Gastrocnemius medialis (tissue), 4 donors: ENCODE measurements at regions not wholly inside any gene's neighbourhood (a gene's known extent, or its start where the extent isn't known, plus 50 kb on each side); places are given as distances from the start of the nearest gene placed in this dataset.

Source experiments
- ATAC-seq, 2 donors: fragments of 150-250 bp; one replicate each; pipeline ENCODE4 v1.9.1; 2016
- DNase-seq, 2 donors: peaks; one replicate each; pipeline ENCODE4 v3.0.0-alpha.2; 2019
- H3K27ac ChIP-seq, 4 donors: fragments of 200-600 bp; sonication (generic); 1 replicate in 1 of 4; 2 replicates in 3 of 4; pipeline ENCODE4 v1.5.1; 2016 to 2018; ENCODE audit warnings: mild to moderate bottlenecking in 2 of 4, moderate library complexity in 1 of 4
- H3K27me3 ChIP-seq, 3 donors: fragments of 200-600 bp; sonication (generic) in 2 of 3; 1 replicate in 1 of 3; 2 replicates in 2 of 3; pipeline versions ENCODE4 v1.5.1 to v1.6.0; 2016 to 2019; ENCODE audit warnings: mild to moderate bottlenecking in 1 of 3, moderate library complexity in 1 of 3
- H3K36me3 ChIP-seq, 2 donors: fragments of 200-600 bp; sonication (generic) in 1 of 2; one replicate each; pipeline ENCODE4 v1.5.1; 2017 to 2018
- H3K4me1 ChIP-seq, 2 donors: fragments of 200-600 bp; sonication (generic) in 1 of 2; one replicate each; pipeline ENCODE4 v1.5.1; 2016 to 2017; ENCODE audit warnings: mild to moderate bottlenecking in 2 of 2
- H3K4me3 ChIP-seq, 4 donors: fragments of 200-600 bp; sonication (generic) in 3 of 4; 1 replicate in 1 of 4; 2 replicates in 3 of 4; pipeline ENCODE4 v1.5.1; 2016 to 2019; ENCODE audit warnings: mild to moderate bottlenecking in 2 of 4
- H3K9me3 ChIP-seq, 3 donors: fragments of 200-600 bp; sonication (generic) in 2 of 3; 1 replicate in 1 of 3; 2 replicates in 2 of 3; pipeline ENCODE4 v1.5.1; 2016 to 2019
- POLR2A ChIP-seq, 2 donors: fragments of 450-650 bp; IDR thresholded peaks; one replicate each; pipeline ENCODE4 v1.6.1; 2017; ENCODE audit warnings: antibody characterized with exemption in 2 of 2, mild to moderate bottlenecking in 2 of 2, moderate library complexity in 2 of 2
- in situ Hi-C, 4 donors: fragments of 200-750 bp; cut with MboI; loops; one replicate each; pipeline versions ENCODE4 v1.15.0 to v1.8.0; 2017; ENCODE audit warnings: low sequenced_read_pairs in 4 of 4
- intact Hi-C: fragments of 100-400 bp; cut with DNase I; formaldehyde crosslinking; loops from one replicate; pipeline ENCODE4 v1.15.1; 2023; ENCODE audit warnings: low total_unique reads
- TF ChIP-seq, protein P1 (sequence below), 5 experiments: fragments of 450-650 bp in 3 of 5; fragments of 200-600 bp in 2 of 5; sonication (generic) in 2 of 5; IDR thresholded peaks in 4 of 5; conservative IDR thresholded peaks in 1 of 5; 1 replicate in 4 of 5; 2 replicates in 1 of 5; pipeline ENCODE4 v1.5.1; 2016 to 2019; ENCODE audit warnings: antibody characterized with exemption in 5 of 5, mild to moderate bottlenecking in 3 of 5, moderate library complexity in 3 of 5

GRCh38 chr6:54588176-54588575 lies 258.4 kb upstream of the FAM83B start:
- Histone ChIP-seq H3K9me3 (no peaks in the 10 kb centered on the region), H3K36me3 (no peaks in the 10 kb centered on the region), H3K4me1 (no peaks in the 10 kb centered on the region), H3K27ac (no peak overlapping the region), H3K4me3 (no peak overlapping the region), H3K27me3 (no peaks in the 10 kb centered on the region)
- ATAC-seq: no peak
- DNase-seq: no peak
- intact Hi-C loops (no loop called here), in situ Hi-C loops (no loop called here)
- TF ChIP-seq, protein P1, sequence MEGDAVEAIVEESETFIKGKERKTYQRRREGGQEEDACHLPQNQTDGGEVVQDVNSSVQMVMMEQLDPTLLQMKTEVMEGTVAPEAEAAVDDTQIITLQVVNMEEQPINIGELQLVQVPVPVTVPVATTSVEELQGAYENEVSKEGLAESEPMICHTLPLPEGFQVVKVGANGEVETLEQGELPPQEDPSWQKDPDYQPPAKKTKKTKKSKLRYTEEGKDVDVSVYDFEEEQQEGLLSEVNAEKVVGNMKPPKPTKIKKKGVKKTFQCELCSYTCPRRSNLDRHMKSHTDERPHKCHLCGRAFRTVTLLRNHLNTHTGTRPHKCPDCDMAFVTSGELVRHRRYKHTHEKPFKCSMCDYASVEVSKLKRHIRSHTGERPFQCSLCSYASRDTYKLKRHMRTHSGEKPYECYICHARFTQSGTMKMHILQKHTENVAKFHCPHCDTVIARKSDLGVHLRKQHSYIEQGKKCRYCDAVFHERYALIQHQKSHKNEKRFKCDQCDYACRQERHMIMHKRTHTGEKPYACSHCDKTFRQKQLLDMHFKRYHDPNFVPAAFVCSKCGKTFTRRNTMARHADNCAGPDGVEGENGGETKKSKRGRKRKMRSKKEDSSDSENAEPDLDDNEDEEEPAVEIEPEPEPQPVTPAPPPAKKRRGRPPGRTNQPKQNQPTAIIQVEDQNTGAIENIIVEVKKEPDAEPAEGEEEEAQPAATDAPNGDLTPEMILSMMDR (IDR thresholded peaks at IDR 0.05 in 4 of 5, conservative IDR thresholded peaks at IDR 0.05 in 1 of 5): no peak
- no peak for TF ChIP-seq POLR2A (IDR thresholded peaks at IDR 0.05)

DNA sequence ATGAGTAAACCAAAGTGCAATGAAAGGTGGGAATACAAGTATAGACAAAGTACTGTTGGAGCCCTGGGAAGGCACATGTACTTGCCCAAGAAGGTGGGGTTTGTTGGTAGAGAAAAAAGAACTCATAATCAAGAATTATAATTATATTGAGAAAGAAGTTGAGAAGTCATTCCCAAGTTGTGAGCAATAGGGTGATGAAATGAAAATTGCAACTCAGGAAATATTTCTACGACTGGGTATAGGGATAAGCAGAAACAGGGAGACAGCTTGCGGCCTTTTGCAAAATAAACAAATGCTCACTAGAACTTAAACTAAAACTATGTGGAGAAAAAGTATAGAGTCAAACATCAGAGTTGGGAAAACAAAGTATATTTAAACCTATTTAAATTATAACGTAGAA lies 250.7 kb upstream of the FAM83B start:
- intact Hi-C loops (no loop called here), in situ Hi-C loops (no loop called here)
- ATAC-seq: no peak
- Histone ChIP-seq H3K27ac (no peak overlapping the region), H3K27me3 (no peaks in the 10 kb centered on the region), H3K36me3 (no peaks in the 10 kb centered on the region), H3K9me3 (no peaks in the 10 kb centered on the region), H3K4me3 (no peak overlapping the region), H3K4me1 (no peaks in the 10 kb centered on the region)
- DNase-seq: no peak
- TF ChIP-seq, protein P1 (IDR thresholded peaks at IDR 0.05 in 4 of 5, conservative IDR thresholded peaks at IDR 0.05 in 1 of 5): no peak
- no peak for TF ChIP-seq POLR2A (IDR thresholded peaks at IDR 0.05)

DNA sequence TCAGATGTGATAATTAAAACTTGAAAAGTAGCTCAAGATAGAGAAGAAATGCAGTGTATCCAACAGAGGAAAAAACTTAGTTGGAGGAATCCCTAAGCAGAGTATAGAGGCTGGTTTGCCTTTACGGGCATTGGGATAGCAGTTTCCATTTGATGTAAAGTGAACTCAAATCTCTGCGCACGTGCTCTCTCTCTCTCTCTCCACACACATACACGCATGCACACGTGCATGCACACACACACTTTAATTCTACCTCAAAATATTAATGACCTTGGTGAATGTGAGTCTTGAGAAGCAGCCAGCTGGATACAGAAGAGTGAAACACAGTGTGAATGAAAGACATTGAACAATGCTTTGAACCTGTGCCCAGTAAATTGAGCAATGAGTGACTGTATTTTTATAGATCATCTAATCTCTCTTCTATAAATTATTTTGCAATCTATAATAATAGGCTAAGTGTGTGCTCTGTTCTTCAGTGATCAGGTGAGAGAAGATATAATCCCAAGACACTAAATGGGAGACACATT lies 247.7 kb upstream of the FAM83B start:
- DNase-seq (no peak), ATAC-seq (no peak)
- Histone ChIP-seq H3K4me1 (no peaks in the 10 kb centered on the region), H3K9me3 (no peaks in the 10 kb centered on the region), H3K27ac (no peak overlapping the region), H3K27me3 (no peaks in the 10 kb centered on the region), H3K4me3 (no peak overlapping the region), H3K36me3 (no peaks in the 10 kb centered on the region)
- intact Hi-C loops: no loop called here
- TF ChIP-seq, protein P1 (IDR thresholded peaks at IDR 0.05 in 4 of 5, conservative IDR thresholded peaks at IDR 0.05 in 1 of 5): no peak
- TF ChIP-seq POLR2A (IDR thresholded peaks at IDR 0.05): no peak
- in situ Hi-C loops: no loop called here

- Histone ChIP-seq H3K36me3 (no peaks in the 10 kb centered on the region), H3K27ac (no peak overlapping the region), H3K4me3 (no peak overlapping the region), H3K4me1 (no peaks in the 10 kb centered on the region), H3K27me3 (no peaks in the 10 kb centered on the region), H3K9me3 (no peaks in the 10 kb centered on the region)
- in situ Hi-C loops (no loop called here), intact Hi-C loops (no loop called here)
- ATAC-seq (no peak), DNase-seq (no peak)
- no peak for TF ChIP-seq POLR2A (IDR thresholded peaks at IDR 0.05)
- TF ChIP-seq, protein P1 (IDR thresholded peaks at IDR 0.05 in 4 of 5, conservative IDR thresholded peaks at IDR 0.05 in 1 of 5): no peak
These were observed 244.8 kb upstream of the FAM83B start for GRCh38 chr6:54601600-54602300.

DNA sequence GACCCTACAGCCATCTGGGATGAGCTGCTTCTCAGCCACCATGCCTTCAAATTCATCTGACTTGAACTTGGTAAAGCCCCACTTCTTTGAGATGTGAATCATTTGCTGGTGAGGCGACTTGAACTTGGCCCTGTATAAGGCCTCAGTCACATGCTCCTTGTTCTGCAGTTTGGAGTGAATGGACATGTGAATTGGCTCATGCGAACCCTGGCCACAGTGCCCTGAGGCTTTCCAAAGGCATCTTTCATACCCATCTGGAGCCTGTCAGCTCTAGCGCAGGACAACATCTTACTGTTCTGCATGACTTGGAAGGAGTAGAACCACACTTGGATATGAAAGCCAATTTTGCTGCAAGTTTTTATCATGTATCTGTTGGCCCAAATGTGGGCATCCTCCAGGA lies 244.0 kb upstream of the FAM83B start:
- Histone ChIP-seq H3K4me3 (no peak overlapping the region), H3K36me3 (no peaks in the 10 kb centered on the region), H3K9me3 (no peaks in the 10 kb centered on the region), H3K27ac (no peak overlapping the region), H3K4me1 (no peaks in the 10 kb centered on the region), H3K27me3 (no peaks in the 10 kb centered on the region)
- intact Hi-C loops: no loop called here
- no peak for DNase-seq
- in situ Hi-C loops: no loop called here
- no peak for TF ChIP-seq POLR2A (IDR thresholded peaks at IDR 0.05)
- TF ChIP-seq, protein P1 (IDR thresholded peaks at IDR 0.05 in 4 of 5, conservative IDR thresholded peaks at IDR 0.05 in 1 of 5): no peak
- no peak for ATAC-seq
